GM18870 (cell line): ENCODE measurements at regions not wholly inside any gene's neighbourhood (a gene's known extent, or its start where the extent isn't known, plus 50 kb on each side); places are given as distances from the start of the nearest gene placed in this dataset.
"Not testable (repeated sequence)": the region's sequence is repeated elsewhere in the genome, so short reads cannot be mapped to it uniquely, and the experiment has no call there.

Experiments
- ATAC-seq: cut with Tn5 transposase; IDR thresholded peaks from one replicate; pipeline ENCODE4 v1.9.1; 2021; ENCODE audit warnings: moderate library complexity; ENCODE audit not compliant: unreplicated experiment

GRCh38 chr16:26578748-26579147 lies 488.0 kb upstream of the C16orf82 start:
- ATAC-seq: no peak

GRCh38 chr16:26583803-26584202 lies 482.9 kb upstream of the C16orf82 start:
- ATAC-seq: no peak

GRCh38 chr16:26593700-26594099 lies 473.0 kb upstream of the C16orf82 start:
- no peak for ATAC-seq

GRCh38 chr16:26594666-26595065 lies 472.1 kb upstream of the C16orf82 start:
- ATAC-seq: no peak

GRCh38 chr16:26595199-26595598 lies 471.5 kb upstream of the C16orf82 start:
- no peak for ATAC-seq

GRCh38 chr16:26596033-26596432 lies 470.7 kb upstream of the C16orf82 start:
- not testable (repeated sequence) for ATAC-seq

GRCh38 chr16:26598061-26598460 lies 468.7 kb upstream of the C16orf82 start:
- no peak for ATAC-seq

- no peak for ATAC-seq
Observed at GRCh38 chr16:26598998-26599784, 467.5 kb upstream of the C16orf82 start.

GRCh38 chr16:26599785-26600104 lies 467.0 kb upstream of the C16orf82 start:
- ATAC-seq: no peak

GRCh38 chr16:26601335-26601734 lies 465.4 kb upstream of the C16orf82 start:
- ATAC-seq: no peak

- ATAC-seq: no peak
Observed at GRCh38 chr16:26605626-26606271, 461.0 kb upstream of the C16orf82 start.

GRCh38 chr16:26606381-26607150 lies 460.2 kb upstream of the C16orf82 start:
- no peak for ATAC-seq

- no peak for ATAC-seq
Observed at GRCh38 chr16:26614237-26614841, 452.4 kb upstream of the C16orf82 start.

- no peak for ATAC-seq
Observed at GRCh38 chr16:26623442-26623841, 443.3 kb upstream of the C16orf82 start.

GRCh38 chr16:26627958-26628357 lies 438.8 kb upstream of the C16orf82 start:
- no peak for ATAC-seq

GRCh38 chr16:26631365-26631764 lies 435.4 kb upstream of the C16orf82 start:
- ATAC-seq: not testable (repeated sequence)

GRCh38 chr16:26642047-26642664 lies 424.6 kb upstream of the C16orf82 start:
- no peak for ATAC-seq

GRCh38 chr16:26643519-26643918 lies 423.2 kb upstream of the C16orf82 start:
- ATAC-seq: no peak

- no peak for ATAC-seq
Observed at GRCh38 chr16:26644912-26645543, 421.7 kb upstream of the C16orf82 start.

- no peak for ATAC-seq
Observed at GRCh38 chr16:26645614-26646013, 421.1 kb upstream of the C16orf82 start.

- no peak for ATAC-seq
Observed at GRCh38 chr16:26647870-26648269, 418.9 kb upstream of the C16orf82 start.
